CD8-positive, alpha-beta memory T cell (primary cell): ENCODE measurements at regions not wholly inside any gene's neighbourhood (a gene's known extent, or its start where the extent isn't known, plus 50 kb on each side); places are given as distances from the start of the nearest gene placed in this dataset.
"Not testable (repeated sequence)": the region's sequence is repeated elsewhere in the genome, so short reads cannot be mapped to it uniquely, and the experiment has no call there.

ENCODE experiments used
- CTCF ChIA-PET: fragments of 350-600 bp; sonication (Branson Sonifier 250); formaldehyde crosslinking; loops from one replicate; lab custom pipeline; 2021; ENCODE audit warnings: antibody characterized with exemption; lab: Charles Lee
- POLR2A ChIA-PET: fragments of 350-600 bp; sonication (Branson Sonifier 250); formaldehyde crosslinking; loops from one replicate; lab custom pipeline; 2021; ENCODE audit warnings: antibody characterized with exemption; lab: Charles Lee
- DNase-seq, 5 donors: peaks; one replicate each; pipeline versions ENCODE4 v3.0.0 to v3.0.0-alpha.2; 2020 to 2022; ENCODE audit warnings: mixed read lengths in 1 of 5
- H3K27ac ChIP-seq: one replicate; pipeline ENCODE4 v1.7.0; 2013; ENCODE audit warnings: low read depth, mild to moderate bottlenecking, low read length, moderate library complexity
- H3K27me3 ChIP-seq: 2 replicates; pipeline ENCODE4 v1.7.0; 2013; ENCODE audit warnings: low read length, mild to moderate bottlenecking; ENCODE audit not compliant: insufficient read depth, poor library complexity, severe bottlenecking
- H3K36me3 ChIP-seq: 2 replicates; pipeline ENCODE4 v1.7.0; 2013; ENCODE audit warnings: mild to moderate bottlenecking, low read length, moderate library complexity; ENCODE audit not compliant: insufficient read depth
- H3K4me1 ChIP-seq: 2 replicates; pipeline ENCODE4 v1.7.0; 2013; ENCODE audit warnings: mild to moderate bottlenecking, low read length, moderate library complexity; ENCODE audit not compliant: insufficient read depth
- H3K4me3 ChIP-seq: 2 replicates; pipeline ENCODE4 v1.7.0; 2013; ENCODE audit warnings: mild to moderate bottlenecking, low read length
- H3K9me3 ChIP-seq: 2 replicates; pipeline ENCODE4 v1.7.0; 2013; ENCODE audit warnings: mild to moderate bottlenecking, low read length
- H3K27ac Mint-ChIP-seq, 8 donors: one replicate each; pipeline ENCODE4 v1.8.0; 2020 to 2021; ENCODE audit warnings: mixed read lengths in 8 of 8, mild to moderate bottlenecking in 6 of 8, inconsistent platforms in 3 of 8, moderate library complexity in 3 of 8
- H3K27me3 Mint-ChIP-seq, 2 donors: one replicate each; pipeline ENCODE4 v1.8.0; 2020 to 2021; ENCODE audit warnings: mixed read lengths in 2 of 2, mild to moderate bottlenecking in 1 of 2, moderate library complexity in 1 of 2
- H3K36me3 Mint-ChIP-seq, 3 donors: one replicate each; pipeline ENCODE4 v1.8.0; 2020 to 2021; ENCODE audit warnings: mixed read lengths in 3 of 3, inconsistent platforms in 1 of 3, mild to moderate bottlenecking in 1 of 3
- H3K4me1 Mint-ChIP-seq, 3 donors: one replicate each; pipeline ENCODE4 v1.8.0; 2020 to 2021; ENCODE audit warnings: mixed read lengths in 3 of 3, inconsistent platforms in 1 of 3, mild to moderate bottlenecking in 1 of 3
- H3K4me3 Mint-ChIP-seq, 7 donors: one replicate each; pipeline ENCODE4 v1.8.0; 2020 to 2021; ENCODE audit warnings: mixed read lengths in 7 of 7, mild to moderate bottlenecking in 6 of 7, moderate library complexity in 4 of 7, inconsistent platforms in 2 of 7
- H3K9me3 Mint-ChIP-seq, 5 donors: one replicate each; pipeline ENCODE4 v1.8.0; 2020 to 2022; ENCODE audit warnings: mixed read lengths in 5 of 5, mild to moderate bottlenecking in 3 of 5, moderate library complexity in 2 of 5, inconsistent platforms in 1 of 5

- no peaks in the 10 kb centered on the region for H3K4me1 ChIP-seq
- Mint-ChIP-seq H3K27me3 (no peaks in the 10 kb centered on the region), H3K4me3 (no peak overlapping the region), H3K4me1 (no peaks in the 10 kb centered on the region), H3K27ac (no peak overlapping the region), H3K36me3 (no peaks in the 10 kb centered on the region), H3K9me3 (peaks cover 0 to 14% (median 4%) of the 10 kb centered on the region in 5 donors)
- no peaks in the 10 kb centered on the region for H3K9me3 ChIP-seq
- H3K36me3 ChIP-seq = no peaks in the 10 kb centered on the region
- no peak overlapping the region for H3K4me3 ChIP-seq
- H3K27ac ChIP-seq = no peak overlapping the region
- POLR2A ChIA-PET = no interaction called here
- CTCF ChIA-PET = no interaction called here
- no peak for DNase-seq
- no peaks in the 10 kb centered on the region for H3K27me3 ChIP-seq
Measured at GRCh38 chr2:17133052-17133671, 385.1 kb downstream of the RAD51AP2 start.

- H3K27me3 ChIP-seq, CTCF ChIA-PET, POLR2A ChIA-PET, H3K4me1 ChIP-seq, DNase-seq, H3K36me3 ChIP-seq, H3K9me3 Mint-ChIP-seq, H3K27ac ChIP-seq, H3K4me3 ChIP-seq, H3K4me3 Mint-ChIP-seq, H3K36me3 Mint-ChIP-seq, H3K9me3 ChIP-seq, H3K4me1 Mint-ChIP-seq, H3K27me3 Mint-ChIP-seq, H3K27ac Mint-ChIP-seq: not testable (repeated sequence)
Measured at GRCh38 chr2:17130627-17131026, 387.6 kb downstream of the RAD51AP2 start.

- ChIA-PET CTCF (no interaction called here), POLR2A (no interaction called here)
- no peaks in the 10 kb centered on the region for H3K4me1 ChIP-seq
- Mint-ChIP-seq H3K4me3 (no peak overlapping the region), H3K27ac (no peak overlapping the region), H3K36me3 (no peaks in the 10 kb centered on the region), H3K9me3 (peaks cover 0 to 13% (median 5%) of the 10 kb centered on the region in 5 donors), H3K27me3 (no peaks in the 10 kb centered on the region), H3K4me1 (no peaks in the 10 kb centered on the region)
- H3K9me3 ChIP-seq = no peaks in the 10 kb centered on the region
- H3K4me3 ChIP-seq = no peak overlapping the region
- DNase-seq = no peak
- no peak overlapping the region for H3K27ac ChIP-seq
- no peaks in the 10 kb centered on the region for H3K27me3 ChIP-seq
- H3K36me3 ChIP-seq = no peaks in the 10 kb centered on the region
Measured at GRCh38 chr2:17125989-17126620, 392.1 kb downstream of the RAD51AP2 start.

DNA sequence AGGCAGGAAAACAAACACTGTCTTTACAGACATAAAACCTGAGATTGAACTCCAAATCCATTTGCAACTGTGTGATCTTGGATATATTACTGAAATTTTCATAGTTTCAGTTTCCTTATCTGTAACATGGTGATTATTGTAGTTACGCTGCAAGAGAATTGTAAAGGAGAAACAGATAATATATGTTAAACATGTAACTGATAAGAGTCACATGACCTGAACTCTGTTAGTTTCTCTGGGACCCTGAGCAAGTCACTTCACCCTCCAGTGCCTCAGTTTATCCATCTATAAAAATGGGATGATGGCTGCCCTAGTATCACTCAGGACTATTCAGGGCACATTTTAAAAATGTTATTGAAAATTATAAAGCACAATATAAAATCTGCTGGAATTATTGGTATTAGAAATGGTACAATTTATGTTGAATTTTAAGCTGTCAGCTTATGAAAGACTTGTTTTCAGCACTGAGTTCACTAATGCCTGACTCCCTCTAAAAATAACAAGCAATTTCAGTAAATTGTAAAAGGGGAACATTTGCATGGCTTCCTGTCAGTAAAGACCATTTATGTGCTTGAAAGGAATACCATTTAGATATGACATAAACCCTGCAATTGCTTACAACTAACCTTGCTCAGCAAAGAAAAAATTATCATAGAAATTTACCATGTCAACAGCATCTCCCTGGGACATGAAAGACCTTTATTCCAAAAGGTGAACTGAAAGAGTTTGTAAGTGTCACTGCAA is 393.5 kb downstream of the RAD51AP2 start:
- no peaks in the 10 kb centered on the region for H3K36me3 Mint-ChIP-seq
- H3K4me1 Mint-ChIP-seq = no peaks in the 10 kb centered on the region
- Histone ChIP-seq H3K27ac (no peak overlapping the region), H3K9me3 (no peaks in the 10 kb centered on the region), H3K36me3 (no peaks in the 10 kb centered on the region), H3K4me3 (no peak overlapping the region), H3K4me1 (no peaks in the 10 kb centered on the region), H3K27me3 (no peaks in the 10 kb centered on the region)
- ChIA-PET CTCF (no interaction called here), POLR2A (no interaction called here)
- DNase-seq = no peak
- peaks cover 0 to 13% (median 5%) of the 10 kb centered on the region in 5 donors for H3K9me3 Mint-ChIP-seq
- no peak overlapping the region for H3K27ac Mint-ChIP-seq
- no peaks in the 10 kb centered on the region for H3K27me3 Mint-ChIP-seq
- no peak overlapping the region for H3K4me3 Mint-ChIP-seq

DNA sequence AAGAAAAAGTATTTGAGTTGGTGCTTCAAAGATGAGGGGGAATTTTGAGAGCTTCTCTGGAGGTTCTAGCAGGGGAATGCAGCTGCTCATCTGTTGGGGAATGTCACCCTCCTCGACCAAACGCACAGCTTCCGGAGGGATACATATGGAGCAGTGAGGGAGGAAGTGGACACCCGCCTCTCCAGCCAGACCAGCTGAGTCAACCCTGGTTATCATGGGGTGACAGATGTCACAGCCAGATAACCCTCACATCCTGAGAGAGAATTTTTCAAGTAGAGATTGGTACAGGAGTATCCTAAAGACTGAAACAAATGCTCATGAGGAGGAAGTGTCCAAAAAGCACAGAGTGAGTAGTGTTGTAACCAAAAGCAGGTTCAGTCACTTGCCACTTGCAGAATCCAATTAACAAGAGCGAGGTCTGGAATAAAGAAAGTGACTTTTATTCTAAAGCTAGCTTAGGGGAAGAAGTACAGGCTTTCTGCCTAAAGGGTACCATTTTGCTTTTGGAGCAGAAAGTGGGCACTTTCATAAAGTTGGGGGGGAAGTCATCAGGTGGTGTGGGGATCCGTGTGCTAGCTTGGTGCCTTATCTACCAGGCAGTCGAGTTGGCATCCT is 395.2 kb downstream of the RAD51AP2 start:
- ChIA-PET POLR2A (no interaction called here), CTCF (no interaction called here)
- Mint-ChIP-seq H3K4me3 (no peak overlapping the region), H3K27me3 (no peaks in the 10 kb centered on the region), H3K27ac (no peak overlapping the region), H3K9me3 (peaks cover 0 to 11% (median 5%) of the 10 kb centered on the region in 5 donors), H3K4me1 (no peaks in the 10 kb centered on the region), H3K36me3 (no peaks in the 10 kb centered on the region)
- no peaks in the 10 kb centered on the region for H3K36me3 ChIP-seq
- no peak overlapping the region for H3K27ac ChIP-seq
- no peak overlapping the region for H3K4me3 ChIP-seq
- H3K4me1 ChIP-seq = no peaks in the 10 kb centered on the region
- DNase-seq = no peak
- H3K9me3 ChIP-seq = no peaks in the 10 kb centered on the region
- no peaks in the 10 kb centered on the region for H3K27me3 ChIP-seq

DNA sequence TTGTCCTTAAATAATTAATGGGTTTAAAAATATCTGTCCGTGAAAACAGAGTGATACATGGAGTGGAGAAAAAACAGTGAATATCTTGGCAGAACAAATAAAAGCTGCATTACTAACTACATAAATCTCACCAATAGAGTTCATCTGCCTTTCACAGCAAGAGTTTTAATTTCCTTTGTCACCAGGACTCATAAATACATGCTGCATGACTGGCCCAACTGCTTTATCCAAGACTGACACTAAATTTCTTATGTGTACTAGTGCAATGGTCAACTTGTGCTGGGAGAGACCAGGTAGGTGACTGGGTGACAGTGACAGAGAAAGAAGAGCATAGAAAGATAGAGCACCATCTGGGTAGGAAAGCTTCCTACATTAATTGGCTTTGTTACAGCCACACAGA is 402.8 kb downstream of the RAD51AP2 start:
- Histone ChIP-seq H3K27me3 (no peaks in the 10 kb centered on the region), H3K36me3 (no peaks in the 10 kb centered on the region), H3K27ac (no peak overlapping the region), H3K4me3 (no peak overlapping the region), H3K4me1 (no peaks in the 10 kb centered on the region), H3K9me3 (no peaks in the 10 kb centered on the region)
- Mint-ChIP-seq H3K4me3 (no peak overlapping the region), H3K36me3 (no peaks in the 10 kb centered on the region), H3K27me3 (no peaks in the 10 kb centered on the region), H3K4me1 (no peaks in the 10 kb centered on the region), H3K9me3 (peaks cover 0 to 6% (median 2%) of the 10 kb centered on the region in 5 donors), H3K27ac (no peak overlapping the region)
- DNase-seq = no peak
- POLR2A ChIA-PET = no interaction called here
- CTCF ChIA-PET = no interaction called here

DNA sequence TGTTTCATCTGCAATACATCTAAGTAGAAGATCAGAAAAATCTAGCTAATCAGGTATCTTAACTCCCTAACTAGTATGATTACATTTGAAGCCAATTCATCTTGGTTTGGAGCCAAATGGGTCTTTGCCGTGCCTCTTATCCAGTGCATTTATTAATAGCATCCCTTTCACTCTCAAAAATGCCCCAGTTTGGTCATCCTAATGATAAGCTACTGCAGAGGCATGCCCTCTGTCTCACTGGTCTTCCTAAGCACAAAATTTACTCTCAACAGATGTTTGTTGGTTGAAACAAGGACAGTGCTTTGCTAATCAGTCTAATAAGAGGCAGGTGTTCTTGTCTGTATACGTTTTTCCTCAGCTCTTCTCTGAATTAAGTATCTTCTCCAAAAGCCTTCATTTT is 403.2 kb downstream of the RAD51AP2 start:
- Histone ChIP-seq H3K4me3 (no peak overlapping the region), H3K4me1 (no peaks in the 10 kb centered on the region), H3K27me3 (no peaks in the 10 kb centered on the region), H3K27ac (no peak overlapping the region), H3K36me3 (no peaks in the 10 kb centered on the region), H3K9me3 (no peaks in the 10 kb centered on the region)
- H3K36me3 Mint-ChIP-seq = no peaks in the 10 kb centered on the region
- H3K27me3 Mint-ChIP-seq = no peaks in the 10 kb centered on the region
- no peak overlapping the region for H3K4me3 Mint-ChIP-seq
- ChIA-PET CTCF (no interaction called here), POLR2A (no interaction called here)
- no peaks in the 10 kb centered on the region for H3K4me1 Mint-ChIP-seq
- H3K9me3 Mint-ChIP-seq = peaks cover 0 to 6% (median 2%) of the 10 kb centered on the region in 5 donors
- DNase-seq = no peak
- no peak overlapping the region for H3K27ac Mint-ChIP-seq

GRCh38 chr2:17107871-17108270 is 410.4 kb downstream of the RAD51AP2 start:
- Histone ChIP-seq H3K4me1 (no peaks in the 10 kb centered on the region), H3K4me3 (no peak overlapping the region), H3K27ac (no peak overlapping the region), H3K9me3 (no peaks in the 10 kb centered on the region), H3K36me3 (no peaks in the 10 kb centered on the region), H3K27me3 (no peaks in the 10 kb centered on the region)
- no peaks in the 10 kb centered on the region for H3K36me3 Mint-ChIP-seq
- no peak overlapping the region for H3K27ac Mint-ChIP-seq
- H3K9me3 Mint-ChIP-seq = peaks cover 0 to 14% (median 11%) of the 10 kb centered on the region in 5 donors
- POLR2A ChIA-PET = no interaction called here
- no peak overlapping the region for H3K4me3 Mint-ChIP-seq
- no peaks in the 10 kb centered on the region for H3K27me3 Mint-ChIP-seq
- CTCF ChIA-PET = no interaction called here
- H3K4me1 Mint-ChIP-seq = no peaks in the 10 kb centered on the region
- DNase-seq = no peak
